K562 (cell line): ENCODE measurements at regions not wholly inside any gene's neighbourhood (a gene's known extent, or its start where the extent isn't known, plus 50 kb on each side); places are given as distances from the start of the nearest gene placed in this dataset.

Experiments used
- ATAC-seq: fragments of 200-7000 bp; cut with Tn5 transposase; 3 replicates; pipeline ENCODE4 v1.9.1; 2020; ENCODE audit warnings: moderate library complexity
- BruUV-seq: library from RNA; stranded (reverse); fragments of 400-500 nt; replicated peaks from 2 replicates; lab custom pipeline; 2021; lab: Mats Ljungman, UMichigan
- CTCF ChIA-PET: fragments of 300-600 bp; formaldehyde crosslinking; extraction: SDS; loops from one replicate; lab custom pipeline; 2021; ENCODE audit warnings: low intra/inter-chr PET ratio; lab: Yijun Ruan, JAX
- POLR2A ChIA-PET: fragments of 300-600, 350-650 bp; sonication (Branson Sonifier 250); formaldehyde crosslinking; extraction: SDS; loops from one replicate; lab custom pipeline; 2021; ENCODE audit warnings: antibody characterized with exemption, inconsistent platforms; lab: Yijun Ruan, JAX
- DNase-seq, 4 experiments: peaks; one replicate each; pipeline versions ENCODE4 v3.0.0 to v3.0.0-alpha.2; 2011 to 2018; ENCODE audit warnings: low spot score in 3 of 4, mixed read lengths in 3 of 4; ENCODE audit errors: extremely low read depth in 1 of 4
- FAIRE-seq: peaks from 2 replicates; lab custom pipeline; 2011; peaks lifted over from hg19 to GRCh38; lab: Jason Lieb, UNC
- H2AFZ ChIP-seq: 2 replicates; pipeline ENCODE4 v1.6.0; 2011; ENCODE audit warnings: low read depth, low read length, control low read depth, inconsistent platforms
- H3K27ac ChIP-seq: fragments of 200-600 bp; 3 replicates; pipeline ENCODE4 v1.8.0; 2011; ENCODE audit warnings: low read depth, mild to moderate bottlenecking, control low read depth, inconsistent platforms, low read length, moderate library complexity, mixed read lengths; ENCODE audit errors: extremely low read depth
- H3K27me3 ChIP-seq, 2 experiments: fragments of 300-600 bp in 1 of 2; 2 replicates in 1 of 2; 3 replicates in 1 of 2; pipeline versions ENCODE4 v1.6.0 to v1.8.0; 2011; ENCODE audit warnings: inconsistent platforms in 2 of 2, low read length in 2 of 2, mild to moderate bottlenecking in 1 of 2, mixed read lengths in 1 of 2, moderate library complexity in 1 of 2; ENCODE audit not compliant: control insufficient read depth in 2 of 2, insufficient read depth in 2 of 2
- H3K36me3 ChIP-seq: fragments of 300-600 bp; 3 replicates; pipeline ENCODE4 v1.8.0; 2011; ENCODE audit warnings: mild to moderate bottlenecking, low read length, inconsistent platforms; ENCODE audit not compliant: control insufficient read depth, insufficient read depth
- H3K4me1 ChIP-seq, 2 experiments: fragments of 200-600 bp in 1 of 2; replicated peaks in 1 of 2; 2 replicates in 1 of 2; 3 replicates in 1 of 2; pipeline versions ENCODE4 v1.5.1 to v1.8.0; 2011; ENCODE audit warnings: inconsistent platforms in 2 of 2, low read length in 2 of 2, mild to moderate bottlenecking in 1 of 2, mixed read lengths in 1 of 2, moderate library complexity in 1 of 2; ENCODE audit not compliant: control insufficient read depth in 2 of 2, insufficient read depth in 2 of 2
- H3K4me2 ChIP-seq: 2 replicates; pipeline ENCODE4 v1.6.1; 2011; ENCODE audit warnings: low read length, control low read depth, inconsistent platforms, mixed read lengths; ENCODE audit not compliant: insufficient read depth
- H3K4me3 ChIP-seq: fragments of 200-600 bp; sonication (generic), shearing (Covaris generic); 2 replicates; pipeline ENCODE4 v1.5.1; 2016; ENCODE audit warnings: control low read depth, inconsistent platforms
- H3K79me2 ChIP-seq: fragments of 200-600 bp; 3 replicates; pipeline ENCODE4 v1.8.0; 2011; ENCODE audit warnings: low read length, inconsistent platforms; ENCODE audit not compliant: control insufficient read depth, insufficient read depth
- H3K9ac ChIP-seq, 2 experiments: 2 replicates each; pipeline versions ENCODE4 v1.6.0 to v1.6.1; 2011; ENCODE audit warnings: low read depth in 2 of 2, low read length in 2 of 2, control low read depth in 1 of 2, inconsistent platforms in 1 of 2, mild to moderate bottlenecking in 1 of 2, mixed read lengths in 1 of 2; ENCODE audit not compliant: insufficient read depth in 1 of 2
- H3K9me1 ChIP-seq: one replicate; pipeline ENCODE4 v1.6.0; 2011; ENCODE audit warnings: inconsistent platforms, mild to moderate bottlenecking, low read length, moderate library complexity; ENCODE audit not compliant: control insufficient read depth, insufficient read depth
- H3K9me3 ChIP-seq: replicated peaks from 2 replicates; pipeline ENCODE4 v1.5.1; 2011; ENCODE audit warnings: low read depth, low read length, inconsistent platforms; ENCODE audit not compliant: control insufficient read depth, insufficient read depth
- H4K20me1 ChIP-seq: replicated peaks from 2 replicates; pipeline ENCODE4 v1.6.1; 2011; ENCODE audit warnings: low read length, inconsistent platforms, mixed read lengths; ENCODE audit not compliant: control insufficient read depth, insufficient read depth
- CREBBP ChIP-seq: IDR thresholded peaks from one replicate; pipeline ENCODE4 v1.6.1; 2012; ENCODE audit warnings: low read depth, mild to moderate bottlenecking, control low read depth, inconsistent platforms, low read length
- KLF16 ChIP-seq: IDR thresholded peaks from 2 replicates; pipeline ENCODE4 v1.6.1; 2016; ENCODE audit warnings: antibody characterized with exemption
- MYNN ChIP-seq, 2 experiments: sonication (generic); formaldehyde crosslinking in 1 of 2; IDR thresholded peaks; 2 replicates each; pipeline versions ENCODE4 v1.5.0 to v1.6.1; 2016 to 2020; ENCODE audit warnings: antibody characterized with exemption in 1 of 2, missing genetic modification reagents in 1 of 2
- NCOA2 ChIP-seq, 2 experiments: fragments of 450-650 bp; IDR thresholded peaks; 2 replicates each; pipeline ENCODE4 v1.6.1; 2018; ENCODE audit warnings: mild to moderate bottlenecking in 2 of 2, moderate library complexity in 1 of 2; ENCODE audit not compliant: partially characterized antibody in 2 of 2
- POLR2B ChIP-seq: fragments of 450-650 bp; IDR thresholded peaks from 2 replicates; pipeline ENCODE4 v1.6.1; 2018; ENCODE audit warnings: low read depth; ENCODE audit not compliant: partially characterized antibody
- TRIM28 ChIP-seq: fragments of 450-650 bp; IDR thresholded peaks from 2 replicates; pipeline ENCODE4 v1.6.1; 2017
- WHSC1 ChIP-seq: IDR thresholded peaks from one replicate; pipeline ENCODE4 v1.6.1; 2012; ENCODE audit warnings: low read length, control low read depth, inconsistent platforms
- ZNF212 ChIP-seq: fragments of 450-650 bp; formaldehyde crosslinking; IDR thresholded peaks from 2 replicates; pipeline ENCODE4 v1.4.0; 2020; ENCODE audit warnings: mild to moderate bottlenecking
- WGBS: fragments of 100-300 bp; shearing (Covaris generic); methylation state at CpG from one replicate; pipeline ENCODE4 v1.1.6; 2016; ENCODE audit warnings: low coverage, mixed read lengths; ENCODE audit not compliant: insufficient coverage; ENCODE audit errors: missing lambda C conversion rate; 5-methylcytosine and 5-hydroxymethylcytosine counted together
- in situ Hi-C: fragments of 300-500 bp; cut with MboI; formaldehyde crosslinking; loops from 4 replicates; pipeline ENCODE4 v1.15.0; 2018; ENCODE audit warnings: inconsistent platforms, mixed read lengths
- intact Hi-C: fragments of 100-400 bp; cut with micrococcal nuclease; formaldehyde crosslinking; loops from 2 replicates; pipeline ENCODE4 v1.14.2; 2022
- TF ChIP-seq, protein P1 (sequence below): IDR thresholded peaks from 2 replicates; pipeline ENCODE4 v1.6.1; 2016; ENCODE audit warnings: missing genetic modification characterization, missing compliant biosample characterization
- TF ChIP-seq, protein P2 (sequence below): fragments of 250-450 bp; sonication (Bioruptor Pico); IDR thresholded peaks from 2 replicates; pipeline ENCODE4 v1.8.0; 2021; ENCODE audit warnings: mild to moderate bottlenecking, moderate library complexity
- TF ChIP-seq, protein P3 (sequence below): sonication (generic); formaldehyde crosslinking; IDR thresholded peaks from 2 replicates; pipeline ENCODE4 v1.8.0; 2022; ENCODE audit warnings: missing genetic modification reagents, mild to moderate bottlenecking, moderate library complexity, borderline replicate concordance

DNA sequence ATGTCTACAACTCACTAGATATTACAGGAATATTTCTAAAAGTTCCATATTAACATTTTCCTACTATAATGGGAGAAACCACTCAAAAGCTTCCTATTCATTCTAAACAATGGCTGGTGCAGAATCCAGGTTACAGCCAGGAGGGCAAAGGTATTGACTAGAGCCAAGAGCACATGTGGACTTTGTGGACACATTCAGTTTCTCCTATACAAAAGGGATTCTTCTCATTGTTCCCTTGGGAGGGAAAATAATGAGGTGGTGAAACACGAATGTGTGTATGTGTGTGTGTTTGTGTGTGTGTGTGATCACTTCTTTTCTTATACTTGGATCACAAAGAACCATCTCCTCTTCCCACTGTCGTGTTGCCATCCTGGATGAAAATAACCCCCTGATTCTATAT is 1000.0 kb downstream of the ADGRL2 start (continued):
- TF ChIP-seq, protein P1, sequence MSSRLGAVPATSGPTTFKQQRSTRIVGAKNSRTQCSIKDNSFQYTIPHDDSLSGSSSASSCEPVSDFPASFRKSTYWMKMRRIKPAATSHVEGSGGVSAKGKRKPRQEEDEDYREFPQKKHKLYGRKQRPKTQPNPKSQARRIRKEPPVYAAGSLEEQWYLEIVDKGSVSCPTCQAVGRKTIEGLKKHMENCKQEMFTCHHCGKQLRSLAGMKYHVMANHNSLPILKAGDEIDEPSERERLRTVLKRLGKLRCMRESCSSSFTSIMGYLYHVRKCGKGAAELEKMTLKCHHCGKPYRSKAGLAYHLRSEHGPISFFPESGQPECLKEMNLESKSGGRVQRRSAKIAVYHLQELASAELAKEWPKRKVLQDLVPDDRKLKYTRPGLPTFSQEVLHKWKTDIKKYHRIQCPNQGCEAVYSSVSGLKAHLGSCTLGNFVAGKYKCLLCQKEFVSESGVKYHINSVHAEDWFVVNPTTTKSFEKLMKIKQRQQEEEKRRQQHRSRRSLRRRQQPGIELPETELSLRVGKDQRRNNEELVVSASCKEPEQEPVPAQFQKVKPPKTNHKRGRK (tag), result no peak
- TF ChIP-seq CREBBP (no peak), KLF16 (no peak)
- TF ChIP-seq, protein P2, sequence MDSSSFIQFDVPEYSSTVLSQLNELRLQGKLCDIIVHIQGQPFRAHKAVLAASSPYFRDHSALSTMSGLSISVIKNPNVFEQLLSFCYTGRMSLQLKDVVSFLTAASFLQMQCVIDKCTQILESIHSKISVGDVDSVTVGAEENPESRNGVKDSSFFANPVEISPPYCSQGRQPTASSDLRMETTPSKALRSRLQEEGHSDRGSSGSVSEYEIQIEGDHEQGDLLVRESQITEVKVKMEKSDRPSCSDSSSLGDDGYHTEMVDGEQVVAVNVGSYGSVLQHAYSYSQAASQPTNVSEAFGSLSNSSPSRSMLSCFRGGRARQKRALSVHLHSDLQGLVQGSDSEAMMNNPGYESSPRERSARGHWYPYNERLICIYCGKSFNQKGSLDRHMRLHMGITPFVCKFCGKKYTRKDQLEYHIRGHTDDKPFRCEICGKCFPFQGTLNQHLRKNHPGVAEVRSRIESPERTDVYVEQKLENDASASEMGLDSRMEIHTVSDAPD (CRISPR knock-in tag), result no peak

DNA sequence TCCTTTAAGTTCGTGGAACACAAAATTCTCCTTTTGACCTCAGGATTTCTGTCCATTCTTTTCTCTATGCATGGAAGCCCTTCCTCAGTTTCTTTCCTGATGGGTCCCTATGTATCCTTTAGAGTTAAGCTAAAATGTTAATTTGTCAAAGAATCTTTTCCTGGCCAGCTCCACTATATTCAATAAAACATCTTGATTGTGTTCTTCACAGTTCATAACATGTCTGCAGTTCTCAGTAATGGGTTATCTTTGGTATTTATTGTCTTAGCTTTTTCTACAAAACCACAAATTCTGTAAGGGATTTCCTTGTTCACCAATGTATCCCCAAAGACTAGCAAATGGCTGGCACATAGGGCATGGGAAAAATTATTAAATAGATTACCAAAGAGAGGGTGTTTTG is 998.5 kb downstream of the ADGRL2 start:
- H3K9me3 ChIP-seq, result no peaks in the 10 kb centered on the region; the same call in 1 of the 2 replicates
- ATAC-seq, result no peak
- CTCF ChIA-PET, result no interaction called here

More for the DNA sequence above, 998.5 kb downstream of the ADGRL2 start:
- Histone ChIP-seq H3K9me1 (no peaks in the 10 kb centered on the region), H3K9ac (no peak overlapping the region), H3K36me3 (no peaks in the 10 kb centered on the region), H3K4me1 (no peaks in the 10 kb centered on the region), H3K27ac (no peak overlapping the region), H3K79me2 (no peaks in the 10 kb centered on the region), H3K4me3 (no peak overlapping the region), H3K4me2 (no peak overlapping the region), H2AFZ (no peak overlapping the region), H4K20me1 (no peaks in the 10 kb centered on the region), H3K27me3 (no peaks in the 10 kb centered on the region)
- intact Hi-C loops (no loop called here), in situ Hi-C loops (no loop called here)
- DNase-seq (no peak), FAIRE-seq (no peak)
- WGBS, result 0% methylated on average over 1 of the region's 1 CpG
- BruUV-seq, result no TSS peak
- TF ChIP-seq NCOA2 (IDR thresholded peaks at IDR 0.05; ENCODE audit: partially characterized antibody in 2 of 2) (no peak), ZNF212 (CRISPR knock-in tag) (no peak), TRIM28 (no peak), WHSC1 (no peak), MYNN (IDR thresholded peaks at IDR 0.05) (no peak), MYNN (CRISPR knock-in tag; IDR thresholded peaks at IDR 0.05) (no peak), POLR2B (no peak)
- TF ChIP-seq, protein P3, sequence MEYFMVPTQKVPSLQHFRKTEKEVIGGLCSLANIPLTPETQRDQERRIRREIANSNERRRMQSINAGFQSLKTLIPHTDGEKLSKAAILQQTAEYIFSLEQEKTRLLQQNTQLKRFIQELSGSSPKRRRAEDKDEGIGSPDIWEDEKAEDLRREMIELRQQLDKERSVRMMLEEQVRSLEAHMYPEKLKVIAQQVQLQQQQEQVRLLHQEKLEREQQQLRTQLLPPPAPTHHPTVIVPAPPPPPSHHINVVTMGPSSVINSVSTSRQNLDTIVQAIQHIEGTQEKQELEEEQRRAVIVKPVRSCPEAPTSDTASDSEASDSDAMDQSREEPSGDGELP (CRISPR knock-in tag), result no peak
- POLR2A ChIA-PET, result no interaction called here
